SK-N-SH (cell line): ENCODE measurements at regions not wholly inside any gene's neighbourhood (a gene's known extent, or its start where the extent isn't known, plus 50 kb on each side); places are given as distances from the start of the nearest gene placed in this dataset.

ENCODE experiments used
- EP300 ChIP-seq, 2 experiments: IDR thresholded peaks; 2 replicates each; pipeline versions ENCODE4 v1.4.0 to v1.6.1; 2012; ENCODE audit warnings: borderline replicate concordance in 1 of 2, low read depth in 1 of 2, low read length in 1 of 2
- EZH2phosphoT487 ChIP-seq: fragments of 200-600 bp; sonication (generic); IDR thresholded peaks from 2 replicates; pipeline ENCODE4 v1.6.1; 2017; ENCODE audit warnings: low read depth, mixed run types, mild to moderate bottlenecking, antibody characterized with exemption, moderate library complexity, borderline replicate concordance
- FOXM1 ChIP-seq: IDR thresholded peaks from 2 replicates; pipeline ENCODE4 v1.4.0; 2012; ENCODE audit warnings: low read depth, mild to moderate bottlenecking
- GABPA ChIP-seq: IDR thresholded peaks from 2 replicates; pipeline ENCODE4 v1.4.0; 2012; ENCODE audit warnings: low read depth, mild to moderate bottlenecking
- POLR2AphosphoS5 ChIP-seq: IDR thresholded peaks from 2 replicates; pipeline ENCODE4 v1.6.1; 2012; ENCODE audit warnings: low read depth, low read length
- RXRA ChIP-seq: IDR thresholded peaks from 2 replicates; pipeline ENCODE4 v1.4.0; 2012; ENCODE audit warnings: low read depth, mild to moderate bottlenecking, borderline replicate concordance
- SMC3 ChIP-seq: IDR thresholded peaks from 2 replicates; pipeline ENCODE4 v1.6.1; 2012; ENCODE audit warnings: low read depth, low read length, improper control_type of control experiment
- TAF1 ChIP-seq: IDR thresholded peaks from 2 replicates; pipeline ENCODE4 v1.6.1; 2012; ENCODE audit warnings: low read depth, mild to moderate bottlenecking, low read length, moderate library complexity, borderline replicate concordance
- TF ChIP-seq, protein P1 (sequence below): fragments of 200-600 bp; sonication (generic); IDR thresholded peaks from 2 replicates; pipeline ENCODE4 v1.6.1; 2017; ENCODE audit warnings: antibody characterized with exemption, mild to moderate bottlenecking, moderate library complexity
- TF ChIP-seq, protein P2 (sequence below): IDR thresholded peaks from 2 replicates; pipeline ENCODE4 v1.4.0; 2012; ENCODE audit warnings: low read depth, borderline replicate concordance
- TF ChIP-seq, protein P3 (sequence below): IDR thresholded peaks from 2 replicates; pipeline ENCODE4 v1.4.0; 2012; ENCODE audit warnings: low read depth, borderline replicate concordance

DNA sequence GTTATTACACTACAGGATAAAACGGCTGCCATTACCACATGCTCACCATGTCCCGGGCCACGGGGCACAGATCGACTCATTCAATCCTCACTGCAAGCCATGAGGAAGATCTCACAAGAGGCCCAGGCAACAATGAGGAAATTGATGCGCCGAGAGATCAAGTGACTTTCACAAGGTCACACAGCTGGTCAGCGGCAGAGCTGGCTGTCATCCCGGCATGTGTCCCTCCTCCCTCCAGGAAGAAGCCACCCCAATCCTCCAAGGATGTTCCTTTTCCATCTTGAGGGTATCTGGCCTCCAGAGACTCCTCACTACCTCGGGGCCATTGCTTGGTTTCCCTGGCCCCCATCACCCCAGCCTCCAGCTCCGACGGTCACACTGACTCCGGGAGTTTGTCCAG lies 65.3 kb upstream of the GLI2 start:
- TF ChIP-seq, protein P1, sequence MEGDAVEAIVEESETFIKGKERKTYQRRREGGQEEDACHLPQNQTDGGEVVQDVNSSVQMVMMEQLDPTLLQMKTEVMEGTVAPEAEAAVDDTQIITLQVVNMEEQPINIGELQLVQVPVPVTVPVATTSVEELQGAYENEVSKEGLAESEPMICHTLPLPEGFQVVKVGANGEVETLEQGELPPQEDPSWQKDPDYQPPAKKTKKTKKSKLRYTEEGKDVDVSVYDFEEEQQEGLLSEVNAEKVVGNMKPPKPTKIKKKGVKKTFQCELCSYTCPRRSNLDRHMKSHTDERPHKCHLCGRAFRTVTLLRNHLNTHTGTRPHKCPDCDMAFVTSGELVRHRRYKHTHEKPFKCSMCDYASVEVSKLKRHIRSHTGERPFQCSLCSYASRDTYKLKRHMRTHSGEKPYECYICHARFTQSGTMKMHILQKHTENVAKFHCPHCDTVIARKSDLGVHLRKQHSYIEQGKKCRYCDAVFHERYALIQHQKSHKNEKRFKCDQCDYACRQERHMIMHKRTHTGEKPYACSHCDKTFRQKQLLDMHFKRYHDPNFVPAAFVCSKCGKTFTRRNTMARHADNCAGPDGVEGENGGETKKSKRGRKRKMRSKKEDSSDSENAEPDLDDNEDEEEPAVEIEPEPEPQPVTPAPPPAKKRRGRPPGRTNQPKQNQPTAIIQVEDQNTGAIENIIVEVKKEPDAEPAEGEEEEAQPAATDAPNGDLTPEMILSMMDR, result no peak
- TF ChIP-seq EZH2phosphoT487 (no peak), SMC3 (no peak), TAF1 (no peak), GABPA (no peak), EP300 (IDR thresholded peaks at IDR 0.05; ENCODE audit: borderline replicate concordance in 1 of 2, low read depth in 1 of 2, low read length in 1 of 2) (no peak), POLR2AphosphoS5 (no peak), FOXM1 (no peak), RXRA (no peak)
- TF ChIP-seq, protein P2, sequence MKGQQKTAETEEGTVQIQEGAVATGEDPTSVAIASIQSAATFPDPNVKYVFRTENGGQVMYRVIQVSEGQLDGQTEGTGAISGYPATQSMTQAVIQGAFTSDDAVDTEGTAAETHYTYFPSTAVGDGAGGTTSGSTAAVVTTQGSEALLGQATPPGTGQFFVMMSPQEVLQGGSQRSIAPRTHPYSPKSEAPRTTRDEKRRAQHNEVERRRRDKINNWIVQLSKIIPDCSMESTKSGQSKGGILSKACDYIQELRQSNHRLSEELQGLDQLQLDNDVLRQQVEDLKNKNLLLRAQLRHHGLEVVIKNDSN, result no peak
- TF ChIP-seq, protein P3, sequence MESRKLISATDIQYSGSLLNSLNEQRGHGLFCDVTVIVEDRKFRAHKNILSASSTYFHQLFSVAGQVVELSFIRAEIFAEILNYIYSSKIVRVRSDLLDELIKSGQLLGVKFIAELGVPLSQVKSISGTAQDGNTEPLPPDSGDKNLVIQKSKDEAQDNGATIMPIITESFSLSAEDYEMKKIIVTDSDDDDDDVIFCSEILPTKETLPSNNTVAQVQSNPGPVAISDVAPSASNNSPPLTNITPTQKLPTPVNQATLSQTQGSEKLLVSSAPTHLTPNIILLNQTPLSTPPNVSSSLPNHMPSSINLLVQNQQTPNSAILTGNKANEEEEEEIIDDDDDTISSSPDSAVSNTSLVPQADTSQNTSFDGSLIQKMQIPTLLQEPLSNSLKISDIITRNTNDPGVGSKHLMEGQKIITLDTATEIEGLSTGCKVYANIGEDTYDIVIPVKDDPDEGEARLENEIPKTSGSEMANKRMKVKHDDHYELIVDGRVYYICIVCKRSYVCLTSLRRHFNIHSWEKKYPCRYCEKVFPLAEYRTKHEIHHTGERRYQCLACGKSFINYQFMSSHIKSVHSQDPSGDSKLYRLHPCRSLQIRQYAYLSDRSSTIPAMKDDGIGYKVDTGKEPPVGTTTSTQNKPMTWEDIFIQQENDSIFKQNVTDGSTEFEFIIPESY, result no peak
